GM18499 (cell line): ENCODE measurements at regions not wholly inside any gene's neighbourhood (a gene's known extent, or its start where the extent isn't known, plus 50 kb on each side); places are given as distances from the start of the nearest gene placed in this dataset.

Experiments used
- ATAC-seq: cut with Tn5 transposase; IDR thresholded peaks from one replicate; pipeline ENCODE4 v1.9.1; 2021; ENCODE audit warnings: moderate number of reproducible peaks; ENCODE audit not compliant: insufficient read depth, unreplicated experiment

- ATAC-seq, result no peak
Observed at GRCh38 chr12:17818931-17819330, 271.1 kb downstream of the RERGL start.

- ATAC-seq, result no peak
Observed at GRCh38 chr12:17810399-17810798, 279.6 kb downstream of the RERGL start.

- no peak for ATAC-seq
Observed at GRCh38 chr12:17809206-17809605, 280.8 kb downstream of the RERGL start.

GRCh38 chr12:17802657-17803641, 287.0 kb downstream of the RERGL start:
- ATAC-seq, result no peak

GRCh38 chr12:17793854-17794253, 296.1 kb downstream of the RERGL start:
- ATAC-seq, result no peak

GRCh38 chr12:17778242-17778641, 311.8 kb downstream of the RERGL start:
- ATAC-seq, result no peak

- ATAC-seq, result no peak
Observed at GRCh38 chr12:17763366-17763765, 326.6 kb downstream of the RERGL start.

- ATAC-seq, result no peak
Observed at GRCh38 chr12:17759982-17760381, 330.0 kb downstream of the RERGL start.
